Hematopoietic multipotent progenitor cell treated with erythropoietin and hydrocortisone succinate and interleukin-3 and kit ligand, for 8 days (in vitro differentiated cells): ENCODE measurements at regions not wholly inside any gene's neighbourhood (a gene's known extent, or its start where the extent isn't known, plus 50 kb on each side); places are given as distances from the start of the nearest gene placed in this dataset.

Experiments
- DNase-seq: peaks from one replicate; pipeline ENCODE4 v3.0.0-alpha.2; 2015

DNA sequence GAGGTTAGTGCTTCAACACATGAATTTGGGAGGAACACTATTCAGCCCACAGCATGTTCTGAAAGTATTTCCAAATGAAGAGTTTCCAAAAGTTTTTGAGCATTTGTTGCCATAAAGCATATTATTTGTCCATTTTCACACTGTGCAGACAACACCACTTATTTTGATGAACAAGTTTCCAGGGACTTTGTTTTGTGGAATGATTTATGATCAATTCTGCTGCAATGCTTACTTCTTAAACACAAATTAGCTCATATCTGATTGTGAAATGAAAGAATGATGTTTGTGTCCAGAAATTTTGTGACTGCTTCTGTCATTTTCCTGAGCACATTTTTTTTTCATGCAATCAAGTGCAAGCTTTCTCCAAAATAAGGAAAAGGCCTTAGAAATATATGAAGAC lies 205.3 kb downstream of the RAP2A start:
- DNase-seq, result no peak

DNA sequence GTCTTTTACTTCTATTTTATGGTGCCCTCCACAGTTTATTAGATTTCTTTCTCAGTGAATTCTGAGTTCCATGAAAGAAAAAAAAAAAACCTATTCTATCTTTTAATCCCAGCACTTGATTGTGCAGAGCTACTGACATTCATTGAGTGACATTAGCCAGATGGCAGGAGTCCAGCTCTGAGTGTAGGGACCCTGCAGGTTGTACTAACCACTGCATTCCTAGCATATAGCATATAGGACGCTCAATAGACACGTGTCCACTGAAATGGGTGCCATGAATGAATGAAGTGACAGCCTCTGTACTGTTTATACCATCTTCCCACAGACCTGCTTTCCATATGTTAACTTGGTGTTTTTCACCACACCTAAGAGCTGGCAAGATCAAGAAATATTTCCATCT lies 206.3 kb downstream of the RAP2A start:
- no peak for DNase-seq

DNA sequence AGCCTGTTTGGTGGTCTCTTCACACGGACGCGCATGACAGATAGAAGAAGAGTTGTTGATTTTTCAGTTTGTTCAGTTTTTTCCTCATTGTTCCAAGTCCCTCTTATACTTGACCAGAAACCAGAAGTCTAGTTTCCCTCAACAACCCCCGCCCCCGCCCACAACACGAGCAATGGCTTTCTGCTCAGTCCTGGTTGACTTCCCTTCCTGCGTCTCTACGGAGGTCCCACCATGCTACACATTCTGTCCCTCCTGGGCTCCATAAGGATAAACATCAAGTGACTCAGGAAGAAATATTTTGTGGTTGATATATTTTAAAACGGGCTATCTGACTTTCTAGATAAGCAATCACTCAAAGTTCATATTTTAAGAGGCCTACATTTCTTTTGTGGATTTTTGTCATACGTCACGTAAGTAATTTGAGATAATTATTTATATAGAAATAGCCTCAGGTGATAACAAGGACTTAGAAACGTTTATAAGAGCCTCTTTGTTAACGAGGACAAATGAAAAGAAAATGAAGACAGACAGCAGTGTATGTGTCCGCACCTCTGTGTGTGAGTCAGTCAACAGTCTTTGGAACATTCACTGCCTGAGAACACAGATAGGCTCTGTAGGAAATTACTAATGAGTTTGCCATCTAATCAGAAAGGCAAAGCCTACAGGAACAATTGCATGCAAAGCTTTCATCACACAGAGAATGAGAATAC lies 214.4 kb downstream of the RAP2A start:
- DNase-seq, result no peak

DNA sequence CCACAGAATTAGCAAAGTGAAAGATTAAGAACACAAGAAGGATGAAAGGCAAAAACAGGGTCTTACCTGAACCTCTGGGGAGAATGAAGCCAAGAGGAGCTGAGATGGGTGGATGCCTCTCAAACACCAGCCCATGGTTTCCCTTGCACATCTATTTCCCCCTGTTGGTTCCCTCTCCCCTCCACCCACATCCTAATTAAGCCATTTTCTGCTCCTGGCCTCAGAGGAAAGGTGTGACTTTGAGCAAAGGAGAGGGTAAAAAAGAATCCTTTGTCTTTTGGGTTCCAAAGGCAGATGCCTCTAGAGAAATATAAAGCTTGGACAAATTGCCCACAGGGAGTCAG lies 214.9 kb downstream of the RAP2A start:
- DNase-seq, result no peak

DNA sequence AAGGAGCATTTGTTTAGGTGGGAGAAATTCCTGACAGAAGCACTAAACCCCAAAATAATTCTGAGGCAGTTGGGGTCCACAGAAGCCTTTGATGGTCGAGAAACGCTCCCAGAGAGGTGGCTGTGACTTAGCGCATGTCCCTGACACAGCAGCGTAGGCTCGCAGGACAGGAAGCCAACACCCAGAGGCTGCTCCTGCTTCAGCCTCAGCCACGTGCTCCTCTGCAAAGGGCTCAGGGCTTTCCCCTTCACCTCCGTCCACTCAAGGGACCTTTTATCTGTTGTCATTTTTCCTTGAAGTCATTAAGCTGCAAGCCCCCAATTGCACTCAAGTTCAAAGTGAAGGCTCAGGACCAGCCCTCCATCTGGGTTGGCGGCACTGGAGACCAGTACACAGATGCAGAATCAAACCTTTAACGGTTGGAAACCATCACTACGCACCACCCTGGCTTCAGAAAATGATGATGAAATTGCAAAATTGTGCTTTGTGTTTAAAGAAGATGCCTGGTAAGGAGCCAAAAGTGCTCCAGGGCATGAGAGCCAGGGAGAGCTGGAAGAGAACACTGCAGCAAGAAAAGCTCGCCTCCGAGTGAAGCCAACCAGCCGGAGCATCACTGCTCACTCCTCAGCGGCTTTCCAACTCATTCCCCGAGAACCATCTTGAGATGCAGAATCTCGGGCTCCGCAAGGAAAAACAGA lies 219.6 kb downstream of the RAP2A start:
- DNase-seq, result no peak

DNA sequence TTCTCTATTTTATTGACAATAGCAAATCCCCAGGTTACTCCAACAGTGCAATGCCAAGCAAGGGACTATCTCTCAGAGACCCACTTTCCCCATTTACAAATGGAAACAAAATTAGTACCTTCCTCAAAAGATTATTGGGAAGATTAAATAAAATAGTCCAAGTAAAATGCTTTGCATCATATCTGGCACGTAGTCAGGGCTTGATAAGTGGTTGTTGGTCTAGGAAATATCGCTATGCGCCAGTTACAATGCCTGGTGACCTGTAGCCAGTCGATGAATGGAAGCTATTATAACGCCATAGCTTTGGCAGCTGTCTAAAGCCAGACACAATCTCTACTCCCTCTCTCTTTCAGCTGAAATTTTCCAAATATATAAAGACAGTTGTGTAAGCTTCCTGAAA lies 220.3 kb downstream of the RAP2A start:
- DNase-seq, result no peak

DNA sequence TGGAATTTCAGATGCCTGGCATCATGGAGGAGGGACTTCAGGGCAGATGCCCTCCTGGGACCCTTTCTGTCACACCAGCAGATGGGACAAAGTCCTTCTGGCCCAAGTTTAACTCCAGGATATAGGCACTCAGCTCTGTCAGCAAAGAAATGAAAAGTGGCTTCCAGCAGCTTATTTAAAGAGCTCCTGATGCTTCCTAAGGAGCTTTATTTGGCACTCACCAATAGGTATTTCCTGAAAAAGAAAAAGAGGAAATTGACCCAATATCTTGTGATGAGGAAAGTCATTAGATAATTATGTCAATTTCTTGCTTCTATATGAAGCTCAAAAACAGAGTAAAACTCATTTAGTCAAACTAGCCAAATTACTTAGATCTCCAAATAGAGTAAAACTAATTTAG lies 224.6 kb downstream of the RAP2A start:
- DNase-seq, result no peak

DNA sequence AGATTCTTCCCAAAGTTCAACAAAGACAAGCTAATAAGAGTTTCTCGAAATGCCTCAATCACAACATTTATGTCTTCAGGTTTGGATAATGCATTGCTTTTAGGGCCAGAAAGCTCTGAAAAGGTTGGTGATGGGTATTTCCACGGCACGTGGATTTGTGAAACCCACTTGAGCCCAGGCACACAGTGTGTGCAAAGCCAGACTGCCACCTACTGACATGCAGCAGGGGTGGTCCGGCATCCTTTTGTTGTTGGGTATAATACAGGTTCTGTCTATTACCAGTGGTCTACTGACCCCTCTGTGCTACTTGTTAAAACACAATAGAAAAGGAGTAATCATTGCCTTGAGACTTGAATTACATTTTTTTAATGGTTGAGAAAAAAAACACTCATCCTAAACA lies 225.6 kb downstream of the RAP2A start:
- DNase-seq, result no peak

DNA sequence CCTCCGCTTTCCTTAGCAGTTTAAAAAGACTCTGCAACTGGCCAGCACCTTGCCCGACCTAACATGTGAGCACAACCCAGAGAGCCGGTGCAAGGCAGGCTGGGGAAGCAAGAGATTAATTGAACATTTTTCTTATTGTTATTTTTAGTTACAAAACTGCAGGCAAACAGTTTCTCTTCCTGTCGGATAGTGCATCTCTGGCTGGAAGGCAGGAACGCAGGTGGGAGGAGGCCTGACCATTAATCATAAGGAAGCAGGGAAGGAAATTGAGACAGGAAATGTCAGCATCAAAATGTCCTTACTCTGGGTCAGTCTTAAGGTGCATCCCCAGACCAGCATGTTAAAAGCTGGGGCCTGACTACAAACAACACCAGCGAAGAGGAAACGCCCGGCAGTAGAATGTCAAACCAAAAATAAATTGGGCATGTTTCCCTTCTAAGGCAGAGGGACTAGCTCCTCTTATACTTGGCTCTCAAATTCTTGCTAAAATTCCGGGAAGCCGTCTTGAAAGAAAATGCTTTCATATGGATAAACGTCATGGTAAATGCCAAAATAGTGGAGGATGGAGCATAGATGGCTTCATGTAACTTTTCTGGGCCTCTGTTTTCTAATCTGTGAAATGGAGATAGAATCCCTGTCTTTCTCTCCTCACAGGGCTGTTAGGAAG lies 226.8 kb downstream of the RAP2A start:
- no peak for DNase-seq

DNA sequence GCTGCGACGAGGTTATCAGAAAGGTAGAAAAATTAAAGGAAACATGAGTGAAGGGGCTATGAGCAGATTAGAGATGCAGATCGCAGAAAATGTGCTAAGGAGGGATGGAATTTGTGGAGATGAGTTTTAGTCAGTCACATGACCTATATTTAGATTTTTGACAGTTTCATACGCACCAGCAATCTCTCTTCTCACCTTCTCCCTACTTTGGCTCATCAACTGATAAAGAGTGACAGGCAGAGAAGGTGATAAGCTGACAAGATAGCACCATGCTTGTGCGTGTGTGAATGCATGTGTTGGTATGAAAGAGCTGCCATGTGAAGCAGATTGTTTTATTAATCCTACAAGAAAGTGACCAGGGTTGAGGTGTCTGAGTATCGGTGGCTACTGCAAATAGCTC lies 252.6 kb downstream of the RAP2A start:
- no peak for DNase-seq

DNA sequence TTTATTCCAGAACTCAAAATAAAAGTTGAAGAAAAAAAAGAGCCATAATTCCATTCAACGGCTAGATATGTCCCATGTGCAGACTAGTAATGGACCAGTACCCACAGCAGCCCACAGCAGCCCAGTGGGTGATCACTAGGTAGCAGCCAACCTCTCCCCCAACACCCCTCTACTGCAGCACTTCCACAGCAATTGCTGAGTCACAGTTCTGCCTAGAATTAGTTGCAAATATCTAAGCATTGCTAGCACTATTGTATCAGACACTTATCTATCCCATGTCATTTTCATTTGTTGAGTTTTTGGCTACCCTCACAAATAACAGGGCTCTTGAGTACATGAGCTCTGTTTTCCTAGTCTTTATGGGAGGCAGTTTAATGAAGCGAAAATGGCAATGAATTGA lies 258.7 kb downstream of the RAP2A start:
- no peak for DNase-seq

DNA sequence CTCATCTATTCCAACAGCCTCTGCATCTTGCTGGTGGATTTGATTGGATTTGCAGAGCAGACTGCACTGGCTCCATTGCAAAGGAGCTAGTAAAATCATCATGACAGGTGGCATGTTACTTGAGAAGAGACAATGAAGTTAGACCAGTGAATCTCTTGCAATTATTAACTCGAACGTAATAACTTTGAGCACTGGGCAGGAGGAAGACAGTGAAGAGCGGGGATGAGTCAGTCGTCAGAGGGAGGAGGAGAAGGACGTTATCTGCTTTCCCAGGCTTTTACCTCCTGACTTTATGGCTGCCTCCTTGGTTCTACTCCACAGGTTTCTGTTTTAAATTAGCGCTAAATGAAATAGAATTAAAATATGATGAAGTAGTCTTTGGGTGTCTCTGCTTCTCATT lies 257.8 kb upstream of the IPO5 start:
- no peak for DNase-seq

DNA sequence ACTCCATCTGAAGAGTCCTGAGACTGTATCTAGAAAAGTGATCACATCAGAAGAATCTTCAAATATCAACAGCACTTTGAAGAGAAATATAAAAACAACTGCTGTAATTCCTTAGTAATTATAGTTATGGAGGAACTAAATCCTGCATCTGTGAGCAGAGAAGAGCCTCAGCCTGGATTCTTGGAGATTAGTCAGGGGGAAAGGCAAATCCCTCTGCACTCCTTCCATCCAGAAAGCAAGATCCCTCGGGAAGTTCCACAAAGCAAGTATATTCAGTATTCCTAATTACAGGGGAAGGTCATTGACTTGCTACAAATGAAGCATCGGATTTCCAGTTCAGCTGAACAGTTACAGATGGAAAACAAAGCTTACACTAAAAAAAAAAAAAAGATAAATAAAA lies 256.6 kb upstream of the IPO5 start:
- no peak for DNase-seq

DNA sequence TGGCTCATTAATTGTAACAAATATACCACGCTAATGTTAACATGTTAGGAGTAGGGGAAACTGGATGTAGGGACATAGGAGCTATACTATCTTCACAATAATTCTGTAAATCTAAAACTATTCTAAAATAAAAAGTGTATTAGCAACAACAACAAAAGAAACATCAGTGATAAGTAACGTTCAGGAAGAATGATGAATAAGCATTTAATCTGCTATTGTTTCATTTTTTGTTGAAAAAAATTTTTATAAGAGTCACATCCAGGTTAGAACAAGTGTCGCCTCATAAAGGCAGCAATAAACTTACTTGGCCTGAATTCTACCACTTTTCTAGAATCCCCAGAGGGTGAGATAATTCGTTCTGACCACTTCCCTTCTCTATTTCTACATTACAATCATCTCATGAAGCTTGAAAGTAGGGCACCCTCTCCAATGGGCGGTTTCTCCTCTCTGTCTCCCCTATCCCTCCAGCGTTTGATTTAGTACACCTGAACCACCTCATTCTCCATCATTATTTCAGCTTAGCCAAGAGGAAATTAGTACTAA lies 253.1 kb upstream of the IPO5 start:
- no peak for DNase-seq

DNA sequence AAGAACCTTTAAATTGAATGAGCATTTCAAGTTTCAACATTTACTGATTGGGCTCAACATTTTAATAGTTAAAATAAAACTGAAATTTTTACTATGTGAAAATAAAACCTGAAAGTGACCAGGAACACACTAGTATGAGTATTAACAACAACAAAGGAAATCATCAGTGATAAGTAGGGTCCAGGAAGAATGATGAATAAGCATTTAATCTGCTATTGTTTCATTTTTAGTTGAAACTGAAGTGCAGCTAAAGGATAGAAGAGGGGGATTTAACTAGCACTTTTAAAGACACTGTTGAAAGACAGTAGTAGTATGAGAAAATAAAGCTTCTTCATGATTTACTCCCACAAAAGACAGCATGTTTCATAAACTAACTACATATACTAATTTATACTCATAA lies 250.9 kb upstream of the IPO5 start:
- no peak for DNase-seq

DNA sequence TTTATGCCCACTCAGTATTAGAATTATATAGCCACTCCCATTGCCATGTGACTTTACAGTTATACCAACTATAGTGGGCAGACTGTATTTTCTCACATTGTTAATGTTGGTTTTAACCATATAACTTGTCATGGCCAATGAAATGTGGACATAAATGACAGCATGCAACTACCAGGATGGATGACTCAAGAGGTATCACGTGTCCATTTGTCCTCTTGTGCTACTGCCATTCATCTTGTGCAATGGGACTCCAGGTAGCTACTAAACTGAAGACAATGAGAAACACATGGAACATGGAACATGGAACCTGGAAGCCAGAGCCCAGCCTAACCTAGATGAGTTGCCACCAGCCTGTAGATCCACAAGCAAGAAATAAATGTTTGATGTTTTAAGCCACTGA lies 242.7 kb upstream of the IPO5 start:
- DNase-seq, result no peak

DNA sequence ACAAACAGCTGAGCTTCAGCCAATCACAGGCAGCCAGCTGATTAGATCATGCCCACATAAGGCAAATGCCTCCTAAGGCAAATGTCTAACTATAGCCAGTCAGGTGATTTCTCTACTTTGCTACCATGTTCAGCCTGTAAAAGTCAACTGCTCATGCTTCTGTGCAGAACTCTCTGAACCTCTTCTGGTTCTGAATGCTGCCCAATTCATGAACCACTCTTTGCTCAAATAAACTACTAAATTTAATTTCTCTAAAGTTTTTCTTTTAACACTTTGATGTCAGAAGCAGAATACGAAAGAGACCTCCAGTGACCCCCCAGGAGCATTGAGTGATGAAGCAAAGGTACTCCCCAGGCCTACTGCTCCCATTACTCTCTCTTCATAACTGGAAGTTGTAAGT lies 240.7 kb upstream of the IPO5 start:
- no peak for DNase-seq

DNA sequence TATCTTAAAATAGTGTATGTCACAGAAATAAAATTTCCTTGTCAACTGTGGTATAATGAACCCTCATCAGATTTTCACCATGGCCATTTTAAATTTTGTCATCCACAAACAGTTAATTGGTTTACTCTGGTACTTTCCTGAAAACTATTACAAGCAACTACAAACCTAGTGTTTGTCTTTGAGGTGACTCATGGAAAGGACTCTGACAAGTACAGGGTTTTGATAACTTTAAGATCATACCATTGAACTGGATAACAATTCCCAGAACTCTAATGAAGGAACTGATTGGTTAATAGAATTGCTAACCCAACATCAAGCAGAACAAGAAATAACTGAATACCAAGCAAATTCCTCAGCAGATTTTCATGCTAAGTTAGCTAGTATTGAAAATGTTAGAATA lies 237.7 kb upstream of the IPO5 start:
- no peak for DNase-seq

DNA sequence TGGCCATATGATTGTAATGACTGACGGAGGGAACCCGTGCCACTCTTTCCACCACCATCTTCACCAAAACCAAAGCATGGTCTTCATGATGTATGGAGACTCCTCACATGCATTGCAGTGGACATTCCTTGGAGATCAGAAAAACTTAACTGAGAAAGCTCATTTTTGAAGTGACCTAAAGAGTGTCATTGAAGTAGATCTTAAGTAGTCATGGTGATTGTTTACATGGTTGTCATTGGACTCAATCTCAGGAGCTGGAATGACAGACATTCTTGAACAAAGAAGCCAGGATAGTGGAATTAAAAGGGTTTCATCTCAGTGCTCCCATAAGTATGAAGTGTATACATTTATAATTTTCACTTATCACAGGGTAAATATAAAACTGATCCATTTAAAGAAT lies 236.7 kb upstream of the IPO5 start:
- no peak for DNase-seq

DNA sequence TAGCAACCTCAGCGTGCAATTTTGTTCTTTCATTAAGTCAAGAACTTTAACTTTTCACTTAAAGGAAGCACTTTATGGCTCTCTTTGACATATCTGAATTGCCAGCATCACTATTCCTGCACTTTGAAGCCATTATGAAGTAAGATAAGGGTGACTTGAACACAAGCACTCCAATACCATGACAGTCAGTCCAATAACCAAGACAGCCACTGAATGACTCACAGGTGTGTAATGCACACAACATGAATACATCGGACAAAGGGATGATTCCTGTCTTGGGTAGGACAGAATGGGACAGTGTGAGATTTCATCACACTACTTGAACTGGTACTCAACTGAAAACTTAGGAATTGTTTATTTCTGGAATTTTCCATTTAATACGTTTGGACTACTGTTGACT lies 233.7 kb upstream of the IPO5 start:
- DNase-seq, result no peak

DNA sequence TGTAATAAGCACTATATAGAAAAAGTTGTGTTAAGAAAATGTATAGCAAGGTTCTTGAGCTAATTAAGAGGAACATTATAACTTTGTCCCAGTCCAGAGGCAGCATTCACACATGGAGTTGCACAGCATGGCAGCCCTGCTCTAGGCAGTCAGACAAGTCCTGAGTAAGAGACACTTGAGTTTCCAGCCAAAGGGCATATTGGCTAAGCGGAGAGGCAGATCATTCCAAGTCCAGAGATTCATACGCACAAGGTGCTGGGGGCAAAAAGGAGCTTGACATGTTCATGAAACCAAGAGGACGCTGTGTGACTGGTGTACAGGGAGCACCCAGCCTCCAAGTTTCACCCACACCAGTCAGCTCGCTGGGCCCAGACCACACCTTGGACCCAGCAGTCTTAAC lies 232.6 kb upstream of the IPO5 start:
- DNase-seq, result no peak

DNA sequence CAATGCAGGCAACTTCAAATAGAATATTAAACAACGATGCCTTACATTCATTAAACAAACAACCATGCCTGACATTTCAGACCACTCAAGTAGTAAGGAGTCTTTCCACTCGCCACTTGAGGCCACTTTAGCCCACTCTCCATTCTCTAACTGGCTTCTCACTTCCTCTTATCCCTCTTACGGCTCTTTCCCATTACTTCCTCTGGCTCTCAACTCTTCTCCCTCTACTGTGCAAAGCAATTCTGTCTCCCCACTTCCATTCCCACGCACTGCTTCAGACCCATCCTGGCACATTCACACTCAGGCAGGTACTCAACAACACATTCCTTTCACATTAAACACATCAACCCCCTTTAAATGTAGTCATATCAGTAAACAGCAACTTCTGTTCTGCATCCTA lies 229.8 kb upstream of the IPO5 start:
- DNase-seq, result no peak

DNA sequence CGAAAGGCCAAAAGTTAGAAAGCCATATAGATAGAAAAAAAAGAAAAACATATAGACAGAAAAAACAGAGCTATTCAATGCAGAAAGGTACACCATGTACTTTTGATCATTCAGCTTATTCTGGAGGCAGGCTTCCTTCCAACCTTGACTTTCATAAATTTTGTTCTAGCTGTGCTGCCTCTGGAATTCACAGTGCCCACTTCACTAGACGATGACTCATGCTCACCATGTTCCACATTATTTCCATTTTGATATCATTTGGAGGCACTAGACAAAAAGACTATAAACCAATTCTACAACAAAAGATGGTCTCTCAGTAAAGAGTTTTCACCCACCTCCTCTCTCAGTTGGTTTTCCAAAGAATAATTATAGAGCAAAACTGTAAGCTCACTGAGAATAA lies 229.0 kb upstream of the IPO5 start:
- DNase-seq, result no peak

DNA sequence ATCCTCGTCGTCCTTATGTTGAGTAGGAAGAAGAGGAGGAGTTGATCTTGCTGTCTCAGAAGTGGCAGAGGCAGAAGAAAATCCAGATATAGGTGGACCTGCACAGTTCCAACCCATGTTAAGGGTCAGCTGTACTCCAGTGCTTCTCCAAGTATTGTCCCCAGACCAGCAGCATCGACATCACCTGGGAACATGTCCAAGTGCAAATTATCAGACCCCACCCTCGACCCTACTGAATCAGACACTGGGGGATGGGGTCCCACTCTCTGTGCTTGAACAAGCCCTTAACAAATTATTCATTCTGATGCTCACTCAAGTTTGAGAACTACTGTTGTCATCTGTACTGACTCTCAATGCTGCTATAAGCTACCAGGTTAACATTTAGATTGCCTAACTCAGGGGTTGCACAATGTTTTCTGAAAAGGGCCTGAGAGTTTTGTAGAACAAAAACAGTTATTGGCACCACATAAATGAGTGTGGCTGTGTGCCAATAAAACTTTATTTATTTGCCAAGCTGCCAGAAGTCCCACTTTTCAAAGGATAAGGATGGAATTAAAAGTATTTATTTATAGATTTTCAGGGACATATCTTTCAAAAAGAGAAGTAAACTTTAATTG lies 226.7 kb upstream of the IPO5 start:
- no peak for DNase-seq
